ENCODE measurements at regions not wholly inside any gene's neighbourhood (a gene's known extent, or its start where the extent isn't known, plus 50 kb on each side); places are given as distances from the start of the nearest gene placed in this dataset.

DNA sequence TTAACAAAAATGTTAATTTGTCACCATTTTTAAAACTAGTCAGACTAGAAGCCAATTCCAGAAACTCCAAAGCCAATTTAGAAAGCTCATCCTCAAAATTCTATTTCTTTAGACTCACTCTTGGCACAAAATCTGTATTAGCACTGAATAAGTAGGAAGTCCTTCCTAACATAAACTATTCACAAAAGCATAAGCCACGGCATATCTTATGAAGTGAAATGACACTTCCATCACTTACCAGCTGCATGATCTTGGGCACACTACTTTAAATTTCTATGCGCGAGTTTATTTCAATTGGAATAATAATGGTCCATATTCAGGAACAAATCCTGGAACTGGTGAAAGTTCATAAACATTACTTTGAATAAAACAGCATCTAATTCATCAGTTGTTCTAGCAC, 1544.0 kb downstream of the TECRL start:
- TF ChIP-seq POLR2A (IDR thresholded peaks at IDR 0.05) (no peak), EP300 (IDR thresholded peaks at IDR 0.05) (no peak), POLR2AphosphoS5 (IDR thresholded peaks at IDR 0.05) (no peak)
- TF ChIP-seq, protein P1, sequence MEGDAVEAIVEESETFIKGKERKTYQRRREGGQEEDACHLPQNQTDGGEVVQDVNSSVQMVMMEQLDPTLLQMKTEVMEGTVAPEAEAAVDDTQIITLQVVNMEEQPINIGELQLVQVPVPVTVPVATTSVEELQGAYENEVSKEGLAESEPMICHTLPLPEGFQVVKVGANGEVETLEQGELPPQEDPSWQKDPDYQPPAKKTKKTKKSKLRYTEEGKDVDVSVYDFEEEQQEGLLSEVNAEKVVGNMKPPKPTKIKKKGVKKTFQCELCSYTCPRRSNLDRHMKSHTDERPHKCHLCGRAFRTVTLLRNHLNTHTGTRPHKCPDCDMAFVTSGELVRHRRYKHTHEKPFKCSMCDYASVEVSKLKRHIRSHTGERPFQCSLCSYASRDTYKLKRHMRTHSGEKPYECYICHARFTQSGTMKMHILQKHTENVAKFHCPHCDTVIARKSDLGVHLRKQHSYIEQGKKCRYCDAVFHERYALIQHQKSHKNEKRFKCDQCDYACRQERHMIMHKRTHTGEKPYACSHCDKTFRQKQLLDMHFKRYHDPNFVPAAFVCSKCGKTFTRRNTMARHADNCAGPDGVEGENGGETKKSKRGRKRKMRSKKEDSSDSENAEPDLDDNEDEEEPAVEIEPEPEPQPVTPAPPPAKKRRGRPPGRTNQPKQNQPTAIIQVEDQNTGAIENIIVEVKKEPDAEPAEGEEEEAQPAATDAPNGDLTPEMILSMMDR (IDR thresholded peaks at IDR 0.05), result no peak
